Neural crest cell (in vitro differentiated cells): ENCODE measurements at regions not wholly inside any gene's neighbourhood (a gene's known extent, or its start where the extent isn't known, plus 50 kb on each side); places are given as distances from the start of the nearest gene placed in this dataset.

Source experiments
- DNase-seq: peaks from one replicate; pipeline ENCODE4 v3.0.0; 2021; ENCODE audit warnings: low read depth, mixed read lengths, low spot score
- H3K27ac Mint-ChIP-seq: one replicate; pipeline ENCODE4 v1.8.0; 2021; ENCODE audit warnings: mild to moderate bottlenecking, mixed read lengths; ENCODE audit not compliant: unreplicated experiment
- H3K27me3 Mint-ChIP-seq: 2 replicates; pipeline ENCODE4 v1.8.0; 2021; ENCODE audit warnings: low read depth, mild to moderate bottlenecking, mixed read lengths
- H3K36me3 Mint-ChIP-seq: 2 replicates; pipeline ENCODE4 v1.8.0; 2021; ENCODE audit warnings: low read depth, mild to moderate bottlenecking, mixed read lengths
- H3K4me1 Mint-ChIP-seq: 2 replicates; pipeline ENCODE4 v1.8.0; 2021; ENCODE audit warnings: mixed read lengths
- H3K4me3 Mint-ChIP-seq: one replicate; pipeline ENCODE4 v1.8.0; 2021; ENCODE audit warnings: mild to moderate bottlenecking, mixed read lengths
- H3K9me3 Mint-ChIP-seq: 2 replicates; pipeline ENCODE4 v1.8.0; 2021; ENCODE audit warnings: mixed read lengths
- CTCF ChIP-seq: fragments of 200-600 bp; sonication (generic); conservative IDR thresholded peaks from 2 replicates; pipeline ENCODE4 v1.5.0; 2021; ENCODE audit warnings: antibody characterized with exemption, mild to moderate bottlenecking

- peaks cover 17% of the 10 kb centered on the region for H3K9me3 Mint-ChIP-seq
- H3K4me1 Mint-ChIP-seq: peaks cover 24% of the 10 kb centered on the region
- no peak overlapping the region for H3K4me3 Mint-ChIP-seq
- TF ChIP-seq CTCF: no peak
- no peak overlapping the region for H3K27ac Mint-ChIP-seq
- DNase-seq: no peak
- no peaks in the 10 kb centered on the region for H3K36me3 Mint-ChIP-seq
- H3K27me3 Mint-ChIP-seq: no peaks in the 10 kb centered on the region
Measured at GRCh38 chr5:171706736-171707441, 78.7 kb upstream of the SMIM23 start.

DNA sequence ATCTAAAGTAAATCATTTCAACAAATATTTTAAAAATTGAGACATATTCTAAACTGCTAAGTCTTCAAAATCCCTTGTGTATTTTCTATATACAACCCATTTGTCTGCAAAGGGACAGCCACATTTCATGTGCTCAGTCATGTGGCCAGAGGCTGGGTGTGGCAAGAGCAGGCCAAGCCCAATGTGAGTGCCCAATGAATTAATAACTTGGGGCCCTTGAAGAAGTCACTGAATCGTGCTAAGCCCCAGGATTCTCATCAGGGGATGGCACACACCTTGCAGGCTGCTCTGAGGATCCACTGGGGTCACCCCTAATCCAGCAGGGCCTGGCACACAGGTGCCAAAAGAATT is 78.2 kb upstream of the SMIM23 start:
- no peak overlapping the region for H3K27ac Mint-ChIP-seq
- H3K27me3 Mint-ChIP-seq: no peaks in the 10 kb centered on the region
- DNase-seq: no peak
- H3K36me3 Mint-ChIP-seq: no peaks in the 10 kb centered on the region
- no peak overlapping the region for H3K4me3 Mint-ChIP-seq
- H3K9me3 Mint-ChIP-seq: peaks cover 17% of the 10 kb centered on the region
- TF ChIP-seq CTCF: no peak
- peaks cover 21% of the 10 kb centered on the region for H3K4me1 Mint-ChIP-seq

- H3K4me1 Mint-ChIP-seq: peaks cover 13% of the 10 kb centered on the region
- DNase-seq: no peak
- H3K9me3 Mint-ChIP-seq: peaks cover 11% of the 10 kb centered on the region
- H3K27me3 Mint-ChIP-seq: no peaks in the 10 kb centered on the region
- H3K4me3 Mint-ChIP-seq: no peak overlapping the region
- H3K36me3 Mint-ChIP-seq: no peaks in the 10 kb centered on the region
- H3K27ac Mint-ChIP-seq: no peak overlapping the region
- no peak for TF ChIP-seq CTCF
Measured at GRCh38 chr5:171709930-171710329, 75.7 kb upstream of the SMIM23 start.

- no peaks in the 10 kb centered on the region for H3K36me3 Mint-ChIP-seq
- no peak for DNase-seq
- no peak overlapping the region for H3K4me3 Mint-ChIP-seq
- no peak overlapping the region for H3K27ac Mint-ChIP-seq
- H3K9me3 Mint-ChIP-seq: peaks cover 11% of the 10 kb centered on the region
- H3K4me1 Mint-ChIP-seq: peaks cover 11% of the 10 kb centered on the region
- TF ChIP-seq CTCF: no peak
- H3K27me3 Mint-ChIP-seq: no peaks in the 10 kb centered on the region
Measured at GRCh38 chr5:171710451-171711024, 75.1 kb upstream of the SMIM23 start.

DNA sequence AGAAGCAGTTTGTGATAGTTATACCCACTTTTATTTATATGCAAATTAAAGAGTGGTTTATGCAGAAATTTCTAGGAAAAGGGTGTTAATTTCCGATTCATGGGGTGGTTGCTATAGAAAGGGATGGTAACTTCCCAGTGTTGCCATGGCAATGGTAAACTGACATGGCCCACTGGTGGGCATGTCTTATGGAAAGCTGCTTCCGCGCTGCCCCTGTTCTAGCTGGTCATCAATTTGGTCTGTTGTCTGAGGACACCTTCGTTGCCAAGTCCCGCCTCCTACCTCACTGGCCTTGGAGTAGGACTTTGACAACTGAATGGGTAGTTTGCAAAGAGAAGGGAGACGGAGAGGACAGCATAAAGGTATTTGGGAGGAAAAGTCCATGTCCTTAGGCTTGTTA is 74.0 kb upstream of the SMIM23 start:
- Mint-ChIP-seq H3K36me3 (no peaks in the 10 kb centered on the region), H3K4me1 (peaks cover 2% of the 10 kb centered on the region), H3K4me3 (no peak overlapping the region), H3K27ac (no peak overlapping the region), H3K9me3 (peaks cover 5% of the 10 kb centered on the region), H3K27me3 (no peaks in the 10 kb centered on the region)
- no peak for DNase-seq
- TF ChIP-seq CTCF: no peak
